SU-DHL-6 (cell line): ENCODE measurements at regions not wholly inside any gene's neighbourhood (a gene's known extent, or its start where the extent isn't known, plus 50 kb on each side); places are given as distances from the start of the nearest gene placed in this dataset.

Experiments
- H2AFZ ChIP-seq: fragments of 200-600 bp; sonication (generic); 2 replicates; pipeline ENCODE4 v1.6.1; 2014; ENCODE audit warnings: low read depth, mild to moderate bottlenecking, moderate library complexity, mixed read lengths, antibody characterized with exemption, low read length; ENCODE audit not compliant: severe bottlenecking
- H3F3A ChIP-seq: fragments of 200-600 bp; shearing (Covaris generic); 2 replicates; pipeline ENCODE4 v1.6.0; 2016; ENCODE audit warnings: antibody characterized with exemption, mild to moderate bottlenecking; ENCODE audit not compliant: insufficient read depth
- H3K27ac ChIP-seq: fragments of 200-600 bp; sonication (generic); 2 replicates; pipeline ENCODE4 v1.5.1; 2016; ENCODE audit warnings: low read depth, mild to moderate bottlenecking, low read length, moderate library complexity, mixed read lengths
- H3K27me3 ChIP-seq: fragments of 200-600 bp; sonication (generic), shearing (Covaris generic); 2 replicates; pipeline ENCODE4 v1.6.0; 2014; ENCODE audit warnings: mild to moderate bottlenecking, low read length
- H3K36me3 ChIP-seq: fragments of 200-600 bp; sonication (generic); 2 replicates; pipeline ENCODE4 v1.6.1; 2014; ENCODE audit warnings: mild to moderate bottlenecking, low read length, mixed read lengths
- H3K4me2 ChIP-seq: fragments of 300-600, 200-600 bp; shearing (Covaris generic), sonication (generic); 2 replicates; pipeline ENCODE4 v1.6.0; 2014; ENCODE audit warnings: low read length, low read depth, mild to moderate bottlenecking; ENCODE audit not compliant: poor library complexity, severe bottlenecking
- H3K4me3 ChIP-seq: fragments of 200-600 bp; sonication (generic); 2 replicates; pipeline ENCODE4 v1.5.1; 2014; ENCODE audit warnings: antibody characterized with exemption, low read length, mild to moderate bottlenecking, mixed read lengths; ENCODE audit not compliant: insufficient read depth, poor library complexity, severe bottlenecking
- H3K79me2 ChIP-seq: fragments of 200-600 bp; sonication (generic); 2 replicates; pipeline ENCODE4 v1.6.1; 2014; ENCODE audit warnings: mild to moderate bottlenecking, low read length, moderate library complexity; ENCODE audit not compliant: insufficient read depth
- H3K9ac ChIP-seq: fragments of 200-600 bp; sonication (generic); 2 replicates; pipeline ENCODE4 v1.7.0; 2014; ENCODE audit warnings: mild to moderate bottlenecking, low read length
- H3K9me2 ChIP-seq: fragments of 200-600 bp; sonication (generic); replicated peaks from 2 replicates; pipeline ENCODE4 v1.6.1; 2014; ENCODE audit warnings: low read length; ENCODE audit not compliant: insufficient read depth
- H3K9me3 ChIP-seq: fragments of 200-600 bp; sonication (generic); 2 replicates; pipeline ENCODE4 v1.6.1; 2014; ENCODE audit warnings: low read length, mixed read lengths; ENCODE audit not compliant: insufficient read depth
- H4K20me1 ChIP-seq: fragments of 200-600 bp; sonication (generic); 2 replicates; pipeline ENCODE4 v1.6.1; 2014; ENCODE audit warnings: low read depth, mild to moderate bottlenecking, antibody characterized with exemption, low read length, moderate library complexity, mixed read lengths
- CTCF ChIP-seq: fragments of 200-600 bp; sonication (generic); IDR thresholded peaks from one replicate; pipeline ENCODE4 v1.5.1; 2017; ENCODE audit warnings: antibody characterized with exemption, mild to moderate bottlenecking, low read length, moderate library complexity; ENCODE audit not compliant: insufficient read depth, poor library complexity, severe bottlenecking
- EZH2phosphoT487 ChIP-seq: fragments of 200-600 bp; sonication (generic), shearing (Covaris generic); conservative IDR thresholded peaks from 2 replicates; pipeline ENCODE4 v1.6.1; 2018; ENCODE audit warnings: mild to moderate bottlenecking, antibody characterized with exemption, low read length, moderate library complexity, mixed read lengths

DNA sequence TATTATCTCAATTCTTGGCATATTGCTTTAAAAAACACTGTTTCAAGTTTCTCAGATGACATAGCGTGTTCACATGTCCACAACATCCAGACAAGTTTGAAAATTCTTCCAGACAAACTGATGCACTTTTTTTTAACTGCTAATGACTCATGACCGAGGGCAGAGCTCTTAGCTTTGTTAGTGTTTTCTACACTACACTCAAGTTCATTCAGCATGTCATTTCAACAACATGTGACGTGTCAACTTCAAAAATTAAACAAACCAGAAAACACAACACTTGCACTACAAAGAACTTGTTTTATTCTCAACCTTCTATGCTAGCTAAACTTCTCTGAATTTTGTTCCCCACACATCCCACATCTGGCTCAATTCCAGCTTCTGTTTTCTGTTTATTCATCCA lies 1186.3 kb upstream of the FLRT2 start:
- Histone ChIP-seq H4K20me1 (no peaks in the 10 kb centered on the region), H2AFZ (no peak overlapping the region), H3K27ac (no peak overlapping the region), H3K36me3 (no peaks in the 10 kb centered on the region), H3K9me3 (no peaks in the 10 kb centered on the region), H3K79me2 (no peaks in the 10 kb centered on the region), H3K9ac (no peak overlapping the region), H3K4me2 (no peak overlapping the region), H3K4me3 (no peak overlapping the region), H3K9me2 (no peaks in the 10 kb centered on the region), H3K27me3 (no peaks in the 10 kb centered on the region), H3F3A (no peaks in the 10 kb centered on the region)
- TF ChIP-seq CTCF = no peak
- TF ChIP-seq EZH2phosphoT487 = no peak

GRCh38 chr14:84351646-84352045 lies 1178.3 kb upstream of the FLRT2 start:
- TF ChIP-seq EZH2phosphoT487 = no peak
- no peak for TF ChIP-seq CTCF
- no peaks in the 10 kb centered on the region; the same call in 1 of the 2 replicates for H3K9me3 ChIP-seq
- H3K27ac ChIP-seq = no peak overlapping the region
- H3K27me3 ChIP-seq = no peaks in the 10 kb centered on the region
- no peak overlapping the region for H3K9ac ChIP-seq
- H2AFZ ChIP-seq = no peak overlapping the region
- no peak overlapping the region for H3K4me3 ChIP-seq
- no peaks in the 10 kb centered on the region for H3F3A ChIP-seq
- H3K36me3 ChIP-seq = no peaks in the 10 kb centered on the region
- H4K20me1 ChIP-seq = no peaks in the 10 kb centered on the region
- H3K9me2 ChIP-seq = no peaks in the 10 kb centered on the region
- no peaks in the 10 kb centered on the region for H3K79me2 ChIP-seq
- H3K4me2 ChIP-seq = no peak overlapping the region

DNA sequence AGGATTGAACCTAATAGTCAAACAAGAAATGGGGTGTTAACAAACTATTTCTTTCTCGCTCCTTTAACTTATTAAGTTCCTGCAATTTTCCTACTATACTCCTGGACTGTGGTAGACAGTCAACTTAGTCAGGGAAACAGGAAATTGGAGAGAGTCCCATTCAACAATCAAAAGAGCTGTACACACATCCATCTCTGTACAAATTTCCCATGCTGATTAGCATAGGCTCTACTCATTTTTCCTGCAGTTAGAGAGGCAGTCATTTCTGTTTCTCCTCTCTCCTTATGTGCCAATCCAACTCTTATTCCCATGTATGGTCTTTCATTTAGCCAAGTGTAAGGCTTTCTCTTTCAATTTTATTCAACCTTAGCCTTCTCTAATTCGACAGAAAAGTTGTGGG lies 1168.5 kb upstream of the FLRT2 start:
- H3K9ac ChIP-seq = no peak overlapping the region
- H3K9me2 ChIP-seq = no peaks in the 10 kb centered on the region
- H2AFZ ChIP-seq = no peak overlapping the region
- H3K9me3 ChIP-seq = no peaks in the 10 kb centered on the region; the same call in 1 of the 2 replicates
- H3F3A ChIP-seq = no peaks in the 10 kb centered on the region
- H3K36me3 ChIP-seq = no peaks in the 10 kb centered on the region
- no peak overlapping the region for H3K4me2 ChIP-seq
- H3K27ac ChIP-seq = no peak overlapping the region
- no peak overlapping the region for H3K4me3 ChIP-seq
- H3K79me2 ChIP-seq = no peaks in the 10 kb centered on the region
- no peak for TF ChIP-seq EZH2phosphoT487
- no peak for TF ChIP-seq CTCF
- H4K20me1 ChIP-seq = no peaks in the 10 kb centered on the region
- no peaks in the 10 kb centered on the region for H3K27me3 ChIP-seq

- H3K4me3 ChIP-seq = no peak overlapping the region
- TF ChIP-seq CTCF = no peak
- no peak for TF ChIP-seq EZH2phosphoT487
Observed at GRCh38 chr14:84375235-84375634, 1154.7 kb upstream of the FLRT2 start.

More at GRCh38 chr14:84375235-84375634, 1154.7 kb upstream of the FLRT2 start:
- Histone ChIP-seq H3K9me3 (no peaks in the 10 kb centered on the region), H3K27me3 (no peaks in the 10 kb centered on the region), H2AFZ (no peak overlapping the region), H3K79me2 (no peaks in the 10 kb centered on the region), H3F3A (no peaks in the 10 kb centered on the region), H3K4me2 (no peak overlapping the region), H3K9ac (no peak overlapping the region), H3K27ac (no peak overlapping the region), H3K9me2 (no peaks in the 10 kb centered on the region), H3K36me3 (no peaks in the 10 kb centered on the region), H4K20me1 (no peaks in the 10 kb centered on the region)
